Neural cell (in vitro differentiated cells): ENCODE measurements at regions not wholly inside any gene's neighbourhood (a gene's known extent, or its start where the extent isn't known, plus 50 kb on each side); places are given as distances from the start of the nearest gene placed in this dataset.

ENCODE experiments used
- CTCF ChIP-seq: fragments of 450-650 bp; IDR thresholded peaks from 2 replicates; pipeline ENCODE4 v1.5.1; 2014; ENCODE audit warnings: antibody characterized with exemption, mild to moderate bottlenecking, moderate library complexity; ENCODE audit not compliant: poor library complexity, severe bottlenecking
- EP300 ChIP-seq: fragments of 450-650 bp; conservative IDR thresholded peaks from 2 replicates; pipeline ENCODE4 v1.6.1; 2014; ENCODE audit warnings: antibody characterized with exemption, mild to moderate bottlenecking, moderate library complexity; ENCODE audit not compliant: poor library complexity, severe bottlenecking
- EZH2 ChIP-seq: fragments of 200-600, 300-800 bp; shearing (Covaris generic), sonication (generic); IDR thresholded peaks from 2 replicates; pipeline ENCODE4 v1.6.1; 2014; ENCODE audit warnings: antibody characterized with exemption, low read length, borderline replicate concordance, mild to moderate bottlenecking; ENCODE audit not compliant: insufficient read depth, poor library complexity, severe bottlenecking
- MXI1 ChIP-seq: fragments of 450-650 bp; conservative IDR thresholded peaks from 2 replicates; pipeline ENCODE4 v1.6.1; 2014; ENCODE audit warnings: antibody characterized with exemption, mild to moderate bottlenecking; ENCODE audit not compliant: poor library complexity, severe bottlenecking
- POLR2AphosphoS5 ChIP-seq: IDR thresholded peaks from 2 replicates; pipeline ENCODE4 v1.6.1; 2012
- RAD21 ChIP-seq: fragments of 450-650 bp; conservative IDR thresholded peaks from 2 replicates; pipeline ENCODE4 v1.6.1; 2014; ENCODE audit warnings: antibody characterized with exemption, mild to moderate bottlenecking, moderate library complexity
- SMC3 ChIP-seq: fragments of 450-650 bp; conservative IDR thresholded peaks from 2 replicates; pipeline ENCODE4 v1.6.1; 2014; ENCODE audit warnings: antibody characterized with exemption, mild to moderate bottlenecking, moderate library complexity; ENCODE audit not compliant: poor library complexity
- TAF1 ChIP-seq: IDR thresholded peaks from 2 replicates; pipeline ENCODE4 v1.6.1; 2012; ENCODE audit warnings: low read depth
- TF ChIP-seq, protein P1 (sequence below): IDR thresholded peaks from 2 replicates; pipeline ENCODE4 v1.6.1; 2012; ENCODE audit warnings: borderline replicate concordance

DNA sequence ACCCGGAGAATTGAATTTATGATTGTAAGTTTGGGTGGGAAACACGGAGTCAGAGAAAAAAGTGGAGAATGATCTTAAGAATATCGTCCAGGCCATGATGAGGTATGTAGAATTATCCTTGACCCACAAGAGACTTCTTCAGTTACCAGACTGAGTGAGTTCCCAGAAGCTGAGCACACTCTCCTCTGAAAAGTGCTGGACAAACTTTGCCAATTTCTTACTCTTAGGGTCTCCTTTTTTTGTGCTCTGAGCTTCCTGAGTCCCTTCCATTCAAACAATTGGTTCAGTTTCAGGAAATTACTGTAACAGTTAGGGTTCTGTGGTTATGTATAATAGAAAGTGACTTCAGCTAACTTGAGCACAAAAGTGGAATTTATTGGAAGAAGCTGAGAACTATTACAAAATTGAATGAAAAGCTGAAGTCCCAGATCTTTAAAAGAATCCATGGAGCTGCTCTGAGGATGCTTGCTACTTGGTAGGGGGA lies 50.6 kb upstream of the EHBP1 start:
- TF ChIP-seq CTCF = no peak
- no peak for TF ChIP-seq EZH2
- TF ChIP-seq TAF1 = no peak
- TF ChIP-seq RAD21 = no peak
- TF ChIP-seq POLR2AphosphoS5 = no peak
- TF ChIP-seq SMC3 = no peak
- TF ChIP-seq, protein P1, sequence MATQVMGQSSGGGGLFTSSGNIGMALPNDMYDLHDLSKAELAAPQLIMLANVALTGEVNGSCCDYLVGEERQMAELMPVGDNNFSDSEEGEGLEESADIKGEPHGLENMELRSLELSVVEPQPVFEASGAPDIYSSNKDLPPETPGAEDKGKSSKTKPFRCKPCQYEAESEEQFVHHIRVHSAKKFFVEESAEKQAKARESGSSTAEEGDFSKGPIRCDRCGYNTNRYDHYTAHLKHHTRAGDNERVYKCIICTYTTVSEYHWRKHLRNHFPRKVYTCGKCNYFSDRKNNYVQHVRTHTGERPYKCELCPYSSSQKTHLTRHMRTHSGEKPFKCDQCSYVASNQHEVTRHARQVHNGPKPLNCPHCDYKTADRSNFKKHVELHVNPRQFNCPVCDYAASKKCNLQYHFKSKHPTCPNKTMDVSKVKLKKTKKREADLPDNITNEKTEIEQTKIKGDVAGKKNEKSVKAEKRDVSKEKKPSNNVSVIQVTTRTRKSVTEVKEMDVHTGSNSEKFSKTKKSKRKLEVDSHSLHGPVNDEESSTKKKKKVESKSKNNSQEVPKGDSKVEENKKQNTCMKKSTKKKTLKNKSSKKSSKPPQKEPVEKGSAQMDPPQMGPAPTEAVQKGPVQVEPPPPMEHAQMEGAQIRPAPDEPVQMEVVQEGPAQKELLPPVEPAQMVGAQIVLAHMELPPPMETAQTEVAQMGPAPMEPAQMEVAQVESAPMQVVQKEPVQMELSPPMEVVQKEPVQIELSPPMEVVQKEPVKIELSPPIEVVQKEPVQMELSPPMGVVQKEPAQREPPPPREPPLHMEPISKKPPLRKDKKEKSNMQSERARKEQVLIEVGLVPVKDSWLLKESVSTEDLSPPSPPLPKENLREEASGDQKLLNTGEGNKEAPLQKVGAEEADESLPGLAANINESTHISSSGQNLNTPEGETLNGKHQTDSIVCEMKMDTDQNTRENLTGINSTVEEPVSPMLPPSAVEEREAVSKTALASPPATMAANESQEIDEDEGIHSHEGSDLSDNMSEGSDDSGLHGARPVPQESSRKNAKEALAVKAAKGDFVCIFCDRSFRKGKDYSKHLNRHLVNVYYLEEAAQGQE = no peak
- TF ChIP-seq EP300 = no peak
- TF ChIP-seq MXI1 = no peak
